ENCODE measurements at regions not wholly inside any gene's neighbourhood (a gene's known extent, or its start where the extent isn't known, plus 50 kb on each side); places are given as distances from the start of the nearest gene placed in this dataset.

GRCh38 chr16:52247737-52248136 is 299.2 kb downstream of the TOX3 start:
- TF ChIP-seq, protein P1, sequence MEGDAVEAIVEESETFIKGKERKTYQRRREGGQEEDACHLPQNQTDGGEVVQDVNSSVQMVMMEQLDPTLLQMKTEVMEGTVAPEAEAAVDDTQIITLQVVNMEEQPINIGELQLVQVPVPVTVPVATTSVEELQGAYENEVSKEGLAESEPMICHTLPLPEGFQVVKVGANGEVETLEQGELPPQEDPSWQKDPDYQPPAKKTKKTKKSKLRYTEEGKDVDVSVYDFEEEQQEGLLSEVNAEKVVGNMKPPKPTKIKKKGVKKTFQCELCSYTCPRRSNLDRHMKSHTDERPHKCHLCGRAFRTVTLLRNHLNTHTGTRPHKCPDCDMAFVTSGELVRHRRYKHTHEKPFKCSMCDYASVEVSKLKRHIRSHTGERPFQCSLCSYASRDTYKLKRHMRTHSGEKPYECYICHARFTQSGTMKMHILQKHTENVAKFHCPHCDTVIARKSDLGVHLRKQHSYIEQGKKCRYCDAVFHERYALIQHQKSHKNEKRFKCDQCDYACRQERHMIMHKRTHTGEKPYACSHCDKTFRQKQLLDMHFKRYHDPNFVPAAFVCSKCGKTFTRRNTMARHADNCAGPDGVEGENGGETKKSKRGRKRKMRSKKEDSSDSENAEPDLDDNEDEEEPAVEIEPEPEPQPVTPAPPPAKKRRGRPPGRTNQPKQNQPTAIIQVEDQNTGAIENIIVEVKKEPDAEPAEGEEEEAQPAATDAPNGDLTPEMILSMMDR (IDR thresholded peaks at IDR 0.05; ENCODE audit: poor library complexity): no peak
- no peak for TF ChIP-seq EZH2phosphoT487 (IDR thresholded peaks at IDR 0.05; ENCODE audit: low read depth, severe bottlenecking, unreplicated experiment)
